ENCODE measurements at regions not wholly inside any gene's neighbourhood (a gene's known extent, or its start where the extent isn't known, plus 50 kb on each side); places are given as distances from the start of the nearest gene placed in this dataset.

GRCh38 chr9:1157836-1158235, 107.7 kb downstream of the DMRT2 start:
- TF ChIP-seq CTCF (IDR thresholded peaks at IDR 0.05): no peak
- TF ChIP-seq POLR2A (IDR thresholded peaks at IDR 0.05): no peak
- TF ChIP-seq POLR2AphosphoS5 (IDR thresholded peaks at IDR 0.05): no peak

Data from transverse colon (tissue), 4 donors.